CD8-positive, alpha-beta memory T cell (primary cell): ENCODE measurements at regions not wholly inside any gene's neighbourhood (a gene's known extent, or its start where the extent isn't known, plus 50 kb on each side); places are given as distances from the start of the nearest gene placed in this dataset.

Experiments
- CTCF ChIA-PET: fragments of 350-600 bp; sonication (Branson Sonifier 250); formaldehyde crosslinking; loops from one replicate; lab custom pipeline; 2021; ENCODE audit warnings: antibody characterized with exemption; lab: Charles Lee
- POLR2A ChIA-PET: fragments of 350-600 bp; sonication (Branson Sonifier 250); formaldehyde crosslinking; loops from one replicate; lab custom pipeline; 2021; ENCODE audit warnings: antibody characterized with exemption; lab: Charles Lee
- DNase-seq, 5 donors: peaks; one replicate each; pipeline versions ENCODE4 v3.0.0 to v3.0.0-alpha.2; 2020 to 2022; ENCODE audit warnings: mixed read lengths in 1 of 5
- H3K27ac ChIP-seq: one replicate; pipeline ENCODE4 v1.7.0; 2013; ENCODE audit warnings: low read depth, mild to moderate bottlenecking, low read length, moderate library complexity
- H3K27me3 ChIP-seq: 2 replicates; pipeline ENCODE4 v1.7.0; 2013; ENCODE audit warnings: low read length, mild to moderate bottlenecking; ENCODE audit not compliant: insufficient read depth, poor library complexity, severe bottlenecking
- H3K36me3 ChIP-seq: 2 replicates; pipeline ENCODE4 v1.7.0; 2013; ENCODE audit warnings: mild to moderate bottlenecking, low read length, moderate library complexity; ENCODE audit not compliant: insufficient read depth
- H3K4me1 ChIP-seq: 2 replicates; pipeline ENCODE4 v1.7.0; 2013; ENCODE audit warnings: mild to moderate bottlenecking, low read length, moderate library complexity; ENCODE audit not compliant: insufficient read depth
- H3K4me3 ChIP-seq: 2 replicates; pipeline ENCODE4 v1.7.0; 2013; ENCODE audit warnings: mild to moderate bottlenecking, low read length
- H3K9me3 ChIP-seq: 2 replicates; pipeline ENCODE4 v1.7.0; 2013; ENCODE audit warnings: mild to moderate bottlenecking, low read length
- H3K27ac Mint-ChIP-seq, 8 donors: one replicate each; pipeline ENCODE4 v1.8.0; 2020 to 2021; ENCODE audit warnings: mixed read lengths in 8 of 8, mild to moderate bottlenecking in 6 of 8, inconsistent platforms in 3 of 8, moderate library complexity in 3 of 8
- H3K27me3 Mint-ChIP-seq, 2 donors: one replicate each; pipeline ENCODE4 v1.8.0; 2020 to 2021; ENCODE audit warnings: mixed read lengths in 2 of 2, mild to moderate bottlenecking in 1 of 2, moderate library complexity in 1 of 2
- H3K36me3 Mint-ChIP-seq, 3 donors: one replicate each; pipeline ENCODE4 v1.8.0; 2020 to 2021; ENCODE audit warnings: mixed read lengths in 3 of 3, inconsistent platforms in 1 of 3, mild to moderate bottlenecking in 1 of 3
- H3K4me1 Mint-ChIP-seq, 3 donors: one replicate each; pipeline ENCODE4 v1.8.0; 2020 to 2021; ENCODE audit warnings: mixed read lengths in 3 of 3, inconsistent platforms in 1 of 3, mild to moderate bottlenecking in 1 of 3
- H3K4me3 Mint-ChIP-seq, 7 donors: one replicate each; pipeline ENCODE4 v1.8.0; 2020 to 2021; ENCODE audit warnings: mixed read lengths in 7 of 7, mild to moderate bottlenecking in 6 of 7, moderate library complexity in 4 of 7, inconsistent platforms in 2 of 7
- H3K9me3 Mint-ChIP-seq, 5 donors: one replicate each; pipeline ENCODE4 v1.8.0; 2020 to 2022; ENCODE audit warnings: mixed read lengths in 5 of 5, mild to moderate bottlenecking in 3 of 5, moderate library complexity in 2 of 5, inconsistent platforms in 1 of 5

DNA sequence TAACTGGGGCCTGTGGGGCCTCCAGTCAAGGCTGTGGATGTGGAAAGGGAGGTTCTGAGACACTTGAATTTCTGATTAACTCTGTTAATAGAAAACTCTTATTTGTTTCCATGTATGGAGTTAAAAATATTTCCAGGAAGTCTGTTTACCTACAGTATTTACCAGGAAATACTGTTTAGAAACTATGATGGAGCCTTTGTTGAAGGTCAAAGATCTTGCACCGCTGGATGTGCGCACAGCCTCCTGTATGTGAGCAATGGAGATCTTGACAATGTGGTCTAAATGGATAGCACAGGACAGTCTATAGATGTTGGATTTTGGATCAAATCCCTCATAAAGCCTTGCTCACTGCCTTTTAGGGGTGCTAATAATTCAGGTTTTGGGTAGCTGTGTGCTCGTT is 268.4 kb downstream of the DLEU7 start:
- H3K9me3 ChIP-seq = no peaks in the 10 kb centered on the region
- H3K27ac ChIP-seq = no peak overlapping the region
- Mint-ChIP-seq H3K4me3 (no peak overlapping the region), H3K36me3 (peaks cover 0 to 21% (median 2%) of the 10 kb centered on the region in 3 donors), H3K27ac (no peak overlapping the region), H3K9me3 (peaks cover 0 to 4% (median 0%) of the 10 kb centered on the region in 5 donors), H3K27me3 (peaks cover 0 to 3% of the 10 kb centered on the region in 2 donors), H3K4me1 (no peaks in the 10 kb centered on the region)
- DNase-seq = no peak
- CTCF ChIA-PET = no interaction called here
- no peak overlapping the region for H3K4me3 ChIP-seq
- POLR2A ChIA-PET = no interaction called here
- H3K27me3 ChIP-seq = no peaks in the 10 kb centered on the region
- H3K36me3 ChIP-seq = no peaks in the 10 kb centered on the region
- H3K4me1 ChIP-seq = no peaks in the 10 kb centered on the region

DNA sequence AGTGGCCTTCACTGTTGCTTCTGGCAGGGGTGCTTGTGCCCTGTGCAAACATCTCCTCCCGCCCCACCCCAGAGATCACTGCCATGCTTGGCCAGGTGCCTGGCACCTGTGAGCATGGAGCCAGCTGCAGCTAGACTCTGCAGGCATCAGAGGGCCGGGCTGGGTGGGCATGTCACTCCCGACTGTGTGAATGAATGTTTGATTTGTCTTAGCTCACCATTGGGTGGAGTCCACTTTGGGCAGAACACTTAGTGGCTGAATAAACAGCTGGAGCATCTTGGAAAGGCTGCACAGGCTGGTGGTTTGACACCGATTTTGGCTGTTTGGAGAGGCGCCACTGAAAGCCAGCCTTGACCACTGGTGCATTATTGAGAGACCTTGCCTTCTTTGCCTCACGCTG is 267.3 kb downstream of the DLEU7 start:
- H3K9me3 Mint-ChIP-seq = peaks cover 0 to 2% (median 0%) of the 10 kb centered on the region in 5 donors
- Histone ChIP-seq H3K36me3 (no peaks in the 10 kb centered on the region), H3K9me3 (no peaks in the 10 kb centered on the region), H3K27ac (no peak overlapping the region), H3K27me3 (no peaks in the 10 kb centered on the region), H3K4me1 (no peaks in the 10 kb centered on the region), H3K4me3 (no peak overlapping the region)
- no peaks in the 10 kb centered on the region for H3K4me1 Mint-ChIP-seq
- ChIA-PET POLR2A (no interaction called here), CTCF (no interaction called here)
- H3K4me3 Mint-ChIP-seq = no peak overlapping the region
- DNase-seq = no peak
- no peak overlapping the region for H3K27ac Mint-ChIP-seq
- H3K36me3 Mint-ChIP-seq = peaks cover 0 to 13% (median 2%) of the 10 kb centered on the region in 3 donors
- H3K27me3 Mint-ChIP-seq = no peaks in the 10 kb centered on the region

GRCh38 chr13:50577806-50578205 is 265.7 kb downstream of the DLEU7 start:
- no peaks in the 10 kb centered on the region for H3K4me1 ChIP-seq
- CTCF ChIA-PET = no interaction called here
- peaks cover 0 to 3% (median 0%) of the 10 kb centered on the region in 3 donors for H3K36me3 Mint-ChIP-seq

GRCh38 chr13:50580684-50581305 is 262.7 kb downstream of the DLEU7 start:
- Histone ChIP-seq H3K27ac (no peak overlapping the region), H3K4me3 (no peak overlapping the region), H3K36me3 (no peaks in the 10 kb centered on the region), H3K27me3 (no peaks in the 10 kb centered on the region), H3K9me3 (no peaks in the 10 kb centered on the region), H3K4me1 (no peaks in the 10 kb centered on the region)
- no peaks in the 10 kb centered on the region for H3K27me3 Mint-ChIP-seq
- H3K27ac Mint-ChIP-seq = no peak overlapping the region
- H3K36me3 Mint-ChIP-seq = peaks cover 0 to 3% (median 0%) of the 10 kb centered on the region in 3 donors
- ChIA-PET CTCF (no interaction called here), POLR2A (no interaction called here)
- no peak for DNase-seq
- H3K4me3 Mint-ChIP-seq = no peak overlapping the region
- no peaks in the 10 kb centered on the region for H3K4me1 Mint-ChIP-seq
- no peaks in the 10 kb centered on the region for H3K9me3 Mint-ChIP-seq

More at GRCh38 chr13:50577806-50578205, 265.7 kb downstream of the DLEU7 start:
- no peak overlapping the region for H3K4me3 ChIP-seq
- Mint-ChIP-seq H3K4me1 (no peaks in the 10 kb centered on the region), H3K27me3 (no peaks in the 10 kb centered on the region), H3K9me3 (no peaks in the 10 kb centered on the region), H3K27ac (peak overlapping the region in 1 of 8 donors; percentile 82), H3K4me3 (no peak overlapping the region)
- no peaks in the 10 kb centered on the region for H3K27me3 ChIP-seq
- DNase-seq = no peak
- POLR2A ChIA-PET = no interaction called here
- no peak overlapping the region for H3K27ac ChIP-seq
- no peaks in the 10 kb centered on the region for H3K36me3 ChIP-seq
- H3K9me3 ChIP-seq = no peaks in the 10 kb centered on the region

GRCh38 chr13:50581586-50582196 is 261.8 kb downstream of the DLEU7 start:
- Mint-ChIP-seq H3K4me1 (no peaks in the 10 kb centered on the region), H3K27me3 (peaks cover 0 to 2% of the 10 kb centered on the region in 2 donors), H3K4me3 (no peak overlapping the region), H3K27ac (peak overlapping the region in 1 of 8 donors; percentile 65), H3K9me3 (no peaks in the 10 kb centered on the region), H3K36me3 (peaks cover 0 to 3% (median 0%) of the 10 kb centered on the region in 3 donors)
- Histone ChIP-seq H3K36me3 (no peaks in the 10 kb centered on the region), H3K27me3 (no peaks in the 10 kb centered on the region), H3K4me3 (no peak overlapping the region), H3K9me3 (no peaks in the 10 kb centered on the region), H3K27ac (no peak overlapping the region), H3K4me1 (no peaks in the 10 kb centered on the region)
- no peak for DNase-seq
- CTCF ChIA-PET = no interaction called here
- POLR2A ChIA-PET = no interaction called here

GRCh38 chr13:50584856-50585580 is 258.5 kb downstream of the DLEU7 start:
- Mint-ChIP-seq H3K27me3 (peaks cover 0 to 2% of the 10 kb centered on the region in 2 donors), H3K27ac (no peak overlapping the region), H3K36me3 (no peaks in the 10 kb centered on the region), H3K9me3 (no peaks in the 10 kb centered on the region), H3K4me1 (peaks cover 0 to 17% (median 0%) of the 10 kb centered on the region in 3 donors), H3K4me3 (no peak overlapping the region)
- POLR2A ChIA-PET = no interaction called here
- Histone ChIP-seq H3K4me3 (no peak overlapping the region), H3K4me1 (no peaks in the 10 kb centered on the region), H3K27ac (no peak overlapping the region), H3K36me3 (no peaks in the 10 kb centered on the region), H3K9me3 (no peaks in the 10 kb centered on the region), H3K27me3 (no peaks in the 10 kb centered on the region)
- DNase-seq = no peak
- CTCF ChIA-PET = interaction anchor here (0.8 kb wide), 1 partner anchor 20 kb away, joined by 3 read pairs; no protein-coding TSS in a partner anchor

DNA sequence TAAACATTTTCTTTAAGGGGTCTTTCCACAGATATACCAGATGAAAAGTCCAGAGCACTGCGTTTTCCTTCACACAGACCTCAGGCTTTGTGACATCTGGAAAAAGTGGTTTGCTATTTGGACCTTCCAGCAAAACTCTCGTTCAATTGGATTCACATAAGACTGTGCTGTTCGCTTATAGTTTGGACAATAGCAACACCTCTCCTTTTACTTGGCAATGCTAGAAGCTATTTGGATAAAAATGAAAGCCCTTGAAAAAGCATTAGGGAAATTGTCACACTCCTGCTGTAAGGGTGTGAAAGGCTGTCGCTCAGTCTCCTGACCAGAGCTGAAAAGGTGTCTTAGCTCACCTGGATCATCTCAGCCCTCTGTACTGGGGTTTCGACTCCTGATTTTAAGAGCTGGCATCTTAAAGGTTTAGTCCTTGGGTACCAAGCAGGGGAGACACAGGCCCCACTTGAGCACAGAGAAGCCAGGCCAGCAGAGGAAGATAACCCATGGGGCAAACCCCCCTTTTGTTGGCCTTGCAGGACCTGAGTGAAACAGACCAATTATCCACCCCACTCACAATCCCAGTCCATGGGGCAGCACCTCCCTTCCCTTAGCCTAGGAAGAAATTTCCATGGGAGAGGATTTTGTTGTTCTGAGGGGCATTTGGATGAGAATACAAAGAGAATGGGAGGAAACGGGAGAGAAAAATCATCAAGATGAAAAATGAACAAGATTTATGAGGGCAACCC is 257.6 kb downstream of the DLEU7 start:
- H3K27ac ChIP-seq = no peak overlapping the region
- Mint-ChIP-seq H3K27ac (no peak overlapping the region), H3K9me3 (no peaks in the 10 kb centered on the region), H3K36me3 (no peaks in the 10 kb centered on the region), H3K4me3 (no peak overlapping the region), H3K27me3 (peaks cover 0 to 2% of the 10 kb centered on the region in 2 donors), H3K4me1 (peaks cover 0 to 20% (median 7%) of the 10 kb centered on the region in 3 donors)
- H3K36me3 ChIP-seq = no peaks in the 10 kb centered on the region
- H3K4me3 ChIP-seq = no peak overlapping the region
- POLR2A ChIA-PET = no interaction called here
- DNase-seq = no peak
- no peaks in the 10 kb centered on the region for H3K4me1 ChIP-seq
- no peaks in the 10 kb centered on the region for H3K9me3 ChIP-seq
- H3K27me3 ChIP-seq = no peaks in the 10 kb centered on the region
- CTCF ChIA-PET = no interaction called here
